ENCODE measurements at regions not wholly inside any gene's neighbourhood (a gene's known extent, or its start where the extent isn't known, plus 50 kb on each side); places are given as distances from the start of the nearest gene placed in this dataset.

DNA sequence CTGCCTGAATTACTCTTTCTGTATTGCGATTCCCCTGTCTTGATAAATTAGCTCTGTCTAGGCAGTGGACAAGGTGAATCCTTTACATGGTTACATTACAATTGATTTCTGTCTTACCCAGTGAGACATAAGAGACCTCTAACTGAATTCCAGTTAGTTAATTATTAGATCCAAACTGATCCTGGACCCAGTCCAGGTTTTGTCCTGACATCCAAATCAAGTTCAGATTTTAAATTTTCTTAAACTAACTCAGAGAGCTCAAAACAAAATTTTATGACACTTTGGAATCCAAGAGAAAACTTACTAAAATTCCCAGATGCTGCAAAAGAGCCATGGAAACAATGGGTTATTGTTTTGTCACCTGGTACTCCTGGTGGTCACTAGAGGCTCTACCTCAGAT is 2166.6 kb downstream of the TP53TG3F start:
- no peak overlapping the region for H3K14ac ChIP-seq (ENCODE audit: insufficient read depth, low read length)
- Mint-ChIP-seq H3K27me3 (ENCODE audit: low read depth) (peaks cover 3% of the 10 kb centered on the region), H3K4me3 (no peak overlapping the region), H3K27ac (no peak overlapping the region), H3K36me3 (ENCODE audit: insufficient read depth in 1 of 3, low read depth in 3 of 3) (peaks cover 0 to 20% (median 9%) of the 10 kb centered on the region in 3 experiments; a peak in 5 of 7 replicates), H3K4me1 (no peaks in the 10 kb centered on the region), H3K9me3 (peaks cover 76 to 77% of the 10 kb centered on the region in 2 experiments)
- H3K9me3 ChIP-seq (ENCODE audit: control insufficient read depth, low read depth, low read length), result peaks cover 85% of the 10 kb centered on the region
- no peaks in the 10 kb centered on the region for H3K79me2 ChIP-seq (ENCODE audit: insufficient read depth, low read length)
- no peak overlapping the region for H4K91ac ChIP-seq (ENCODE audit: insufficient read length, low read depth, low read length)
- H4K5ac ChIP-seq (ENCODE audit: insufficient read length, low read depth, low read length), result no peak overlapping the region
- H2BK5ac ChIP-seq (ENCODE audit: insufficient read length, low read length), result no peak overlapping the region
- H3K4ac ChIP-seq (ENCODE audit: low read depth, low read length), result no peak overlapping the region
- no peak overlapping the region for H3K56ac ChIP-seq (ENCODE audit: insufficient read length, low read depth, low read length)
- H2BK120ac ChIP-seq (ENCODE audit: low read depth, low read length, poor library complexity, severe bottlenecking), result no peak overlapping the region
- H2BK15ac ChIP-seq (ENCODE audit: low read depth, low read length), result no peak overlapping the region
- H4K8ac ChIP-seq (replicated peaks; ENCODE audit: insufficient read length, low read depth, low read length), result no peak overlapping the region
- H3K23me2 ChIP-seq (ENCODE audit: insufficient read length, low read depth, low read length, poor library complexity, severe bottlenecking), result no peaks in the 10 kb centered on the region
- no peaks in the 10 kb centered on the region for H3K27me3 ChIP-seq (ENCODE audit: insufficient read depth, low read length)
- no CpG with 5 or more reads among the region's 1 CpG for WGBS (ENCODE audit: extremely low coverage, insufficient read length, low lambda C conversion rate)
- no peak overlapping the region for H3K18ac ChIP-seq (ENCODE audit: insufficient read length, low read depth, low read length)
- no peak overlapping the region for H3T11ph ChIP-seq (ENCODE audit: low read length)
- no peak overlapping the region for H3K27ac ChIP-seq (ENCODE audit: insufficient read length, low read depth, low read length)
- no peak overlapping the region for H2AK5ac ChIP-seq (ENCODE audit: insufficient read length, low read length)
- DNase-seq, result no peak
- no peak overlapping the region for H2AFZ ChIP-seq (ENCODE audit: low read length)
- no peak overlapping the region for H2BK12ac ChIP-seq (ENCODE audit: insufficient read length, low read depth, low read length)
- H2BK20ac ChIP-seq (ENCODE audit: low read depth, low read length, poor library complexity, severe bottlenecking), result no peak overlapping the region
- no peaks in the 10 kb centered on the region for H3K79me1 ChIP-seq (ENCODE audit: insufficient read depth, low read depth, low read length, poor library complexity, severe bottlenecking)
- TF ChIP-seq, protein P1, sequence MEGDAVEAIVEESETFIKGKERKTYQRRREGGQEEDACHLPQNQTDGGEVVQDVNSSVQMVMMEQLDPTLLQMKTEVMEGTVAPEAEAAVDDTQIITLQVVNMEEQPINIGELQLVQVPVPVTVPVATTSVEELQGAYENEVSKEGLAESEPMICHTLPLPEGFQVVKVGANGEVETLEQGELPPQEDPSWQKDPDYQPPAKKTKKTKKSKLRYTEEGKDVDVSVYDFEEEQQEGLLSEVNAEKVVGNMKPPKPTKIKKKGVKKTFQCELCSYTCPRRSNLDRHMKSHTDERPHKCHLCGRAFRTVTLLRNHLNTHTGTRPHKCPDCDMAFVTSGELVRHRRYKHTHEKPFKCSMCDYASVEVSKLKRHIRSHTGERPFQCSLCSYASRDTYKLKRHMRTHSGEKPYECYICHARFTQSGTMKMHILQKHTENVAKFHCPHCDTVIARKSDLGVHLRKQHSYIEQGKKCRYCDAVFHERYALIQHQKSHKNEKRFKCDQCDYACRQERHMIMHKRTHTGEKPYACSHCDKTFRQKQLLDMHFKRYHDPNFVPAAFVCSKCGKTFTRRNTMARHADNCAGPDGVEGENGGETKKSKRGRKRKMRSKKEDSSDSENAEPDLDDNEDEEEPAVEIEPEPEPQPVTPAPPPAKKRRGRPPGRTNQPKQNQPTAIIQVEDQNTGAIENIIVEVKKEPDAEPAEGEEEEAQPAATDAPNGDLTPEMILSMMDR (conservative IDR thresholded peaks at IDR 0.05), result no peak
- H3K4me2 ChIP-seq (ENCODE audit: insufficient read depth, insufficient read length, low read length), result no peak overlapping the region
- no peaks in the 10 kb centered on the region for H3K4me1 ChIP-seq (ENCODE audit: insufficient read depth, low read length)
- no peak overlapping the region for H3K9ac ChIP-seq (ENCODE audit: extremely low read depth, insufficient read length, low read length)
- H4K20me1 ChIP-seq (ENCODE audit: control insufficient read depth, insufficient read depth, insufficient read length), result no peaks in the 10 kb centered on the region
- H3K23ac ChIP-seq (ENCODE audit: insufficient read length, low read depth, low read length), result no peak overlapping the region

Measured in H9 (cell line).